SU-DHL-6 (cell line): ENCODE measurements at regions not wholly inside any gene's neighbourhood (a gene's known extent, or its start where the extent isn't known, plus 50 kb on each side); places are given as distances from the start of the nearest gene placed in this dataset.

Source experiments
- H2AFZ ChIP-seq: fragments of 200-600 bp; sonication (generic); 2 replicates; pipeline ENCODE4 v1.6.1; 2014; ENCODE audit warnings: low read depth, mild to moderate bottlenecking, moderate library complexity, mixed read lengths, antibody characterized with exemption, low read length; ENCODE audit not compliant: severe bottlenecking
- H3F3A ChIP-seq: fragments of 200-600 bp; shearing (Covaris generic); 2 replicates; pipeline ENCODE4 v1.6.0; 2016; ENCODE audit warnings: antibody characterized with exemption, mild to moderate bottlenecking; ENCODE audit not compliant: insufficient read depth
- H3K27ac ChIP-seq: fragments of 200-600 bp; sonication (generic); 2 replicates; pipeline ENCODE4 v1.5.1; 2016; ENCODE audit warnings: low read depth, mild to moderate bottlenecking, low read length, moderate library complexity, mixed read lengths
- H3K27me3 ChIP-seq: fragments of 200-600 bp; sonication (generic), shearing (Covaris generic); 2 replicates; pipeline ENCODE4 v1.6.0; 2014; ENCODE audit warnings: mild to moderate bottlenecking, low read length
- H3K36me3 ChIP-seq: fragments of 200-600 bp; sonication (generic); 2 replicates; pipeline ENCODE4 v1.6.1; 2014; ENCODE audit warnings: mild to moderate bottlenecking, low read length, mixed read lengths
- H3K4me2 ChIP-seq: fragments of 300-600, 200-600 bp; shearing (Covaris generic), sonication (generic); 2 replicates; pipeline ENCODE4 v1.6.0; 2014; ENCODE audit warnings: low read length, low read depth, mild to moderate bottlenecking; ENCODE audit not compliant: poor library complexity, severe bottlenecking
- H3K4me3 ChIP-seq: fragments of 200-600 bp; sonication (generic); 2 replicates; pipeline ENCODE4 v1.5.1; 2014; ENCODE audit warnings: antibody characterized with exemption, low read length, mild to moderate bottlenecking, mixed read lengths; ENCODE audit not compliant: insufficient read depth, poor library complexity, severe bottlenecking
- H3K79me2 ChIP-seq: fragments of 200-600 bp; sonication (generic); 2 replicates; pipeline ENCODE4 v1.6.1; 2014; ENCODE audit warnings: mild to moderate bottlenecking, low read length, moderate library complexity; ENCODE audit not compliant: insufficient read depth
- H3K9ac ChIP-seq: fragments of 200-600 bp; sonication (generic); 2 replicates; pipeline ENCODE4 v1.7.0; 2014; ENCODE audit warnings: mild to moderate bottlenecking, low read length
- H3K9me2 ChIP-seq: fragments of 200-600 bp; sonication (generic); replicated peaks from 2 replicates; pipeline ENCODE4 v1.6.1; 2014; ENCODE audit warnings: low read length; ENCODE audit not compliant: insufficient read depth
- H3K9me3 ChIP-seq: fragments of 200-600 bp; sonication (generic); 2 replicates; pipeline ENCODE4 v1.6.1; 2014; ENCODE audit warnings: low read length, mixed read lengths; ENCODE audit not compliant: insufficient read depth
- H4K20me1 ChIP-seq: fragments of 200-600 bp; sonication (generic); 2 replicates; pipeline ENCODE4 v1.6.1; 2014; ENCODE audit warnings: low read depth, mild to moderate bottlenecking, antibody characterized with exemption, low read length, moderate library complexity, mixed read lengths
- EZH2phosphoT487 ChIP-seq: fragments of 200-600 bp; sonication (generic), shearing (Covaris generic); conservative IDR thresholded peaks from 2 replicates; pipeline ENCODE4 v1.6.1; 2018; ENCODE audit warnings: mild to moderate bottlenecking, antibody characterized with exemption, low read length, moderate library complexity, mixed read lengths
- TF ChIP-seq, protein P1 (sequence below): fragments of 200-600 bp; sonication (generic); IDR thresholded peaks from one replicate; pipeline ENCODE4 v1.5.1; 2017; ENCODE audit warnings: antibody characterized with exemption, mild to moderate bottlenecking, low read length, moderate library complexity; ENCODE audit not compliant: insufficient read depth, poor library complexity, severe bottlenecking

DNA sequence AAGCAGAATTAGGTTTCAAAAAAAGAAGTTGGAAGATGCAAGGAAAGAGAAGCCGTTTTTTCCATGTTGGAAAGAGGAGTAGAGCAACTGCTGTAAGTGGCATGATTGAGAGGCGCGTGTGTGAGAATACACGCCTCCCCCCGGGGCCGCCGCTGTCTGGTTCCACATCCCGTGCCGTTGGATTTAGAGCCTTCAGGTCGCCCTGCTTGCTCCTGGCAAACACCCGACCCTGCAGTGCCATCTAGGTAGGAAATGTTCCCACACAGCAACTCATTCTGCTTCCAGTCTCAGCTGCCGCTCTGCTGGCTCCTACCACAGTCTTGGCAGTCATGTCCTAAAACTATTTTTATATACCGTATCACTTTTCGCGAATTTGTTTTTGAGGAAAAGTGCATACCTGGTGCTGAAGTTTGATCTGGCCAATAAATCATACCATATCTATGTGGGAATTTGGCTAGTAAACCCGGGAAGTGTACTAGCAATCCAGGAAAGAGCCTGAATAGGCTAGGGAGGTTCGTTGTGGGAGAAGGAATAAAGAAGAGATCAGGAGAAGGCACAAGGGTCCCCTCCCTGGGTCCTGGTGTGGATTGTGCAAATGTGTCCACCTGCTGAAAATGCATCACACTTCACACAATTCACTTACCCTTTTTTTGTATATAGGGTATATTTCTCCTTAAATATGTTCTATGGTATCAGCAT, 372.7 kb downstream of the FBXO15 start:
- Histone ChIP-seq H3K4me2 (no peak overlapping the region), H3K9ac (no peak overlapping the region), H3K4me3 (no peak overlapping the region), H3F3A (no peaks in the 10 kb centered on the region), H3K36me3 (no peaks in the 10 kb centered on the region), H3K79me2 (no peaks in the 10 kb centered on the region), H2AFZ (no peak overlapping the region), H3K9me2 (no peaks in the 10 kb centered on the region), H3K9me3 (no peaks in the 10 kb centered on the region), H4K20me1 (no peaks in the 10 kb centered on the region), H3K27me3 (no peaks in the 10 kb centered on the region), H3K27ac (no peak overlapping the region)
- TF ChIP-seq EZH2phosphoT487 = no peak
- TF ChIP-seq, protein P1, sequence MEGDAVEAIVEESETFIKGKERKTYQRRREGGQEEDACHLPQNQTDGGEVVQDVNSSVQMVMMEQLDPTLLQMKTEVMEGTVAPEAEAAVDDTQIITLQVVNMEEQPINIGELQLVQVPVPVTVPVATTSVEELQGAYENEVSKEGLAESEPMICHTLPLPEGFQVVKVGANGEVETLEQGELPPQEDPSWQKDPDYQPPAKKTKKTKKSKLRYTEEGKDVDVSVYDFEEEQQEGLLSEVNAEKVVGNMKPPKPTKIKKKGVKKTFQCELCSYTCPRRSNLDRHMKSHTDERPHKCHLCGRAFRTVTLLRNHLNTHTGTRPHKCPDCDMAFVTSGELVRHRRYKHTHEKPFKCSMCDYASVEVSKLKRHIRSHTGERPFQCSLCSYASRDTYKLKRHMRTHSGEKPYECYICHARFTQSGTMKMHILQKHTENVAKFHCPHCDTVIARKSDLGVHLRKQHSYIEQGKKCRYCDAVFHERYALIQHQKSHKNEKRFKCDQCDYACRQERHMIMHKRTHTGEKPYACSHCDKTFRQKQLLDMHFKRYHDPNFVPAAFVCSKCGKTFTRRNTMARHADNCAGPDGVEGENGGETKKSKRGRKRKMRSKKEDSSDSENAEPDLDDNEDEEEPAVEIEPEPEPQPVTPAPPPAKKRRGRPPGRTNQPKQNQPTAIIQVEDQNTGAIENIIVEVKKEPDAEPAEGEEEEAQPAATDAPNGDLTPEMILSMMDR = no peak

DNA sequence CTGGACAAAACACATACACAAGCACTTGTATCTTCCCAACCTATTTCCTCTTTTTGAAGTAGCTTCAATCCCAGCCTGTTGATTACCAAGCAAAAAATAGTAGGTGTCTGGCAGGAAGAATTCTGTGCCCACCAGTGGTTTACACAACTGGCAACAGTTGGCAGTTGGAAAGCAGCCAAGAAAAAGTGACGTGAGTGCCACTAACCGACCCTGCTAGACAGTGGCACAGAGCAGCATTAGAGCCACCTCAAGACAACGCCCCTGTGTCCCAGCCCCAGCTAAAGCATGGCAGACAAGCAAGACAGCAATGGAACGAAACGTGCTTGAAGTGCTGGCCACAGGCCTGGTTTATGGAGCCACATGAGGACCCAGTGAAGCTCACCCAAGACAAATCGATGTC, 379.6 kb downstream of the FBXO15 start:
- H3K27ac ChIP-seq = no peak overlapping the region
- H3K36me3 ChIP-seq = no peaks in the 10 kb centered on the region
- no peaks in the 10 kb centered on the region for H3K9me3 ChIP-seq
- no peaks in the 10 kb centered on the region for H3K9me2 ChIP-seq
- no peaks in the 10 kb centered on the region for H3K79me2 ChIP-seq
- TF ChIP-seq, protein P1 = no peak
- TF ChIP-seq EZH2phosphoT487 = no peak
- H3K4me3 ChIP-seq = no peak overlapping the region
- no peak overlapping the region for H2AFZ ChIP-seq
- no peak overlapping the region for H3K9ac ChIP-seq
- H3K4me2 ChIP-seq = no peak overlapping the region
- H4K20me1 ChIP-seq = no peaks in the 10 kb centered on the region
- no peaks in the 10 kb centered on the region for H3F3A ChIP-seq
- H3K27me3 ChIP-seq = no peaks in the 10 kb centered on the region

DNA sequence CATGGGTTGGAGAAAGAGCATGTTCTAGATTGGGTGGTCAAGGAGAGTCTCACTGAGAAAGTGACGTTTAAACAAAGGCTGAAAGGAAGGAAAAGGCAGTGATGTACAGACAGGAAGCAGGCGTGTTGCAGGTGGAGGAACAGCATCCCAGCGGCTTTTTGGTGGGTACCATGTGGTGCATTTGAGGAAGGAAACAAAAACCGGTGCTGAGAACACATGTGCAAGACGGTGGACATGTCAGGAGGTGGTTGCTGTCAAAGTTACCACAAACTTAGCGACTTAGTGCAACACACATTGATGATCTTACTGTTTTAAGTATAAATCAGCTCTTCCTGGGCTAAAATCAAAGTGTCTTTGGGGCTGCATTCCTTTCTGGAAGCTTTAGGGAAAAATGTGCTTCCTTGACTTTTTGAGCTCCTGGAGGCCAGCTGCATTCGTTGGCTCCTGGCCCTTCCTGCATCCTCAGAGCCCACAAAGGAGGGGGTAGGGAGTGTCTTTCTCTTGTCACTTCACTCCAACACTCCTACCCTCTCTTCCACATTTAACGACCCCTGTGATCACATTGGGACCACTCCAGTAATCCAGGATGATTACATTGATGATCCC, 380.6 kb downstream of the FBXO15 start:
- no peaks in the 10 kb centered on the region for H4K20me1 ChIP-seq
- no peak overlapping the region for H3K9ac ChIP-seq
- H3K9me2 ChIP-seq = no peaks in the 10 kb centered on the region

More for the DNA sequence above, 380.6 kb downstream of the FBXO15 start:
- Histone ChIP-seq H3K36me3 (no peaks in the 10 kb centered on the region), H2AFZ (no peak overlapping the region), H3K27ac (no peak overlapping the region), H3K9me3 (no peaks in the 10 kb centered on the region), H3K4me2 (no peak overlapping the region), H3K79me2 (no peaks in the 10 kb centered on the region), H3F3A (no peaks in the 10 kb centered on the region), H3K4me3 (no peak overlapping the region), H3K27me3 (no peaks in the 10 kb centered on the region)
- TF ChIP-seq EZH2phosphoT487 = no peak
- TF ChIP-seq, protein P1 = no peak
